ENCODE measurements at regions not wholly inside any gene's neighbourhood (a gene's known extent, or its start where the extent isn't known, plus 50 kb on each side); places are given as distances from the start of the nearest gene placed in this dataset.

DNA sequence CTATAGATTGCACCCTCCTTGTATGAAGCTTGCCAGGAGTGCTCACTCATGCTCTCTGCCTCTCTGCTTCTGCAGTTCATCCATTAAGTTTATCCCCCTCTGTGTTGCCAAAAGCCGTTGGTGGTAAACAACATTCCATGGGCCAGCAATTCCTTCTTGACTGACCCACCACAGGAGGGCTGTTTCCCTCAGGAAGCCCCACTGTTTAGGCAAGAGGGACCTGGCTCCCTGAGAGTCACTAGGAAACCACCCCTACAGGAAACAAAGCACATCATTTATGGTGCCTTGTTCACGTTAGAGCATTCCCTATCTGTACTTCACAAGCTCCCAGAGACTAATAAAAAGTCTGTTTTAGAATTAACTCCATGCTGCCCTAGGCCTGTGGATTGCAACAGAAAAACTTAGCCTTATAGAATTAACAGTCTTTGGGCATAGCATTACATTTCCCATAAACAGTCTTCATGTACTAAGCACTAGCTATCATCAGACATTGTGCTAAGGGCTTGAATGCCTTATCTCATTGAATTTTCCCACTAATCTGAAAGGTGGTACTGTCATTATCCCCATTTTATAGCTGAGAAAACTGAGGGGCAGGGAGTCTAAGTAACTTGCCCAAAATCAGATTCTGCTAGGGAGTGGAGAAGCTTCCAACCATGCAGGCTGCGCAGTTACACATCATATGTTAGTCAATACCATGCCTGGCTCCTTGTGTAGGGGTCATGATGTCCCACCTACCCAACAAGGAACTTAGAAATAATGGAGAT, 149.9 kb downstream of the SHQ1 start:
- TF ChIP-seq, protein P1, sequence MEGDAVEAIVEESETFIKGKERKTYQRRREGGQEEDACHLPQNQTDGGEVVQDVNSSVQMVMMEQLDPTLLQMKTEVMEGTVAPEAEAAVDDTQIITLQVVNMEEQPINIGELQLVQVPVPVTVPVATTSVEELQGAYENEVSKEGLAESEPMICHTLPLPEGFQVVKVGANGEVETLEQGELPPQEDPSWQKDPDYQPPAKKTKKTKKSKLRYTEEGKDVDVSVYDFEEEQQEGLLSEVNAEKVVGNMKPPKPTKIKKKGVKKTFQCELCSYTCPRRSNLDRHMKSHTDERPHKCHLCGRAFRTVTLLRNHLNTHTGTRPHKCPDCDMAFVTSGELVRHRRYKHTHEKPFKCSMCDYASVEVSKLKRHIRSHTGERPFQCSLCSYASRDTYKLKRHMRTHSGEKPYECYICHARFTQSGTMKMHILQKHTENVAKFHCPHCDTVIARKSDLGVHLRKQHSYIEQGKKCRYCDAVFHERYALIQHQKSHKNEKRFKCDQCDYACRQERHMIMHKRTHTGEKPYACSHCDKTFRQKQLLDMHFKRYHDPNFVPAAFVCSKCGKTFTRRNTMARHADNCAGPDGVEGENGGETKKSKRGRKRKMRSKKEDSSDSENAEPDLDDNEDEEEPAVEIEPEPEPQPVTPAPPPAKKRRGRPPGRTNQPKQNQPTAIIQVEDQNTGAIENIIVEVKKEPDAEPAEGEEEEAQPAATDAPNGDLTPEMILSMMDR (IDR thresholded peaks at IDR 0.05; ENCODE audit: control extremely low read depth, extremely low read depth), result no peak

GRCh38 chr3:72697717-72698116, 150.5 kb downstream of the SHQ1 start:
- DNase-seq (no peak), ATAC-seq (ENCODE audit: insufficient read depth, low FRiP score) (no peak)
- TF ChIP-seq, protein P1 (IDR thresholded peaks at IDR 0.05; ENCODE audit: control extremely low read depth, extremely low read depth), result no peak
- peaks cover 0 to 1% (median 0%) of the 10 kb centered on the region in 4 donors for H3K9me3 ChIP-seq (ENCODE audit: control insufficient read depth in 4 of 4, insufficient read depth in 3 of 4, low read length in 3 of 4)
- H3K4me3 ChIP-seq, result no peak overlapping the region
- H3K4me1 ChIP-seq (ENCODE audit: control insufficient read depth in 5 of 5, insufficient read depth in 5 of 5, low read length in 5 of 5), result peaks cover 0 to 22% (median 8%) of the 10 kb centered on the region in 5 donors
- no peaks in the 10 kb centered on the region for H3K36me3 ChIP-seq (ENCODE audit: control insufficient read depth in 4 of 4, insufficient read depth in 4 of 4, low read length in 4 of 4)
- 75 to 82% methylated on average over 2 of the region's 2 CpGs for WGBS, 2 donors
- H3K27ac ChIP-seq (ENCODE audit: low read depth in 1 of 2, low read length in 1 of 2), result no peak overlapping the region
- no peak overlapping the region for H3K9ac ChIP-seq (ENCODE audit: insufficient read depth in 1 of 2, low read length in 2 of 2)
- no peaks in the 10 kb centered on the region for H3K27me3 ChIP-seq (ENCODE audit: control insufficient read depth in 3 of 3, insufficient read depth in 3 of 3, low read length in 2 of 3)

More for the DNA sequence above, 149.9 kb downstream of the SHQ1 start:
- H3K27ac ChIP-seq (ENCODE audit: low read depth in 1 of 2, low read length in 1 of 2), result no peak overlapping the region
- no peak overlapping the region for H3K9ac ChIP-seq (ENCODE audit: insufficient read depth in 1 of 2, low read length in 2 of 2)
- no peak for ATAC-seq (ENCODE audit: insufficient read depth, low FRiP score)
- H3K36me3 ChIP-seq (ENCODE audit: control insufficient read depth in 4 of 4, insufficient read depth in 4 of 4, low read length in 4 of 4), result no peaks in the 10 kb centered on the region
- peaks cover 0 to 1% (median 0%) of the 10 kb centered on the region in 4 donors for H3K9me3 ChIP-seq (ENCODE audit: control insufficient read depth in 4 of 4, insufficient read depth in 3 of 4, low read length in 3 of 4)
- peak; percentile 35 to 73 (median 65) for DNase-seq
- no peak overlapping the region for H3K4me3 ChIP-seq
- 40 to 45% methylated on average over 3 of the region's 3 CpGs for WGBS, 2 donors
- H3K4me1 ChIP-seq (ENCODE audit: control insufficient read depth in 5 of 5, insufficient read depth in 5 of 5, low read length in 5 of 5), result peaks cover 0 to 17% (median 8%) of the 10 kb centered on the region in 5 donors
- no peaks in the 10 kb centered on the region for H3K27me3 ChIP-seq (ENCODE audit: control insufficient read depth in 3 of 3, insufficient read depth in 3 of 3, low read length in 2 of 3)

- Histone ChIP-seq H3K27ac (ENCODE audit: low read depth in 1 of 2, low read length in 1 of 2) (no peak overlapping the region), H3K27me3 (ENCODE audit: control insufficient read depth in 3 of 3, insufficient read depth in 3 of 3, low read length in 2 of 3) (no peaks in the 10 kb centered on the region), H3K36me3 (ENCODE audit: control insufficient read depth in 4 of 4, insufficient read depth in 4 of 4, low read length in 4 of 4) (no peaks in the 10 kb centered on the region), H3K9me3 (ENCODE audit: control insufficient read depth in 4 of 4, insufficient read depth in 3 of 4, low read length in 3 of 4) (peaks cover 0 to 1% (median 0%) of the 10 kb centered on the region in 4 donors), H3K4me1 (ENCODE audit: control insufficient read depth in 5 of 5, insufficient read depth in 5 of 5, low read length in 5 of 5) (peaks cover 0 to 23% (median 8%) of the 10 kb centered on the region in 5 donors), H3K9ac (ENCODE audit: insufficient read depth in 1 of 2, low read length in 2 of 2) (no peak overlapping the region), H3K4me3 (no peak overlapping the region)
- WGBS, 2 donors, result 91 to 93% methylated on average over 5 of the region's 5 CpGs
- TF ChIP-seq, protein P1 (IDR thresholded peaks at IDR 0.05; ENCODE audit: control extremely low read depth, extremely low read depth), result no peak
- ATAC-seq (ENCODE audit: insufficient read depth, low FRiP score) (no peak), DNase-seq (no peak)
Measured at GRCh38 chr3:72696815-72697214, 151.4 kb downstream of the SHQ1 start.
